LNCaP clone FGC (cell line): ENCODE measurements at regions not wholly inside any gene's neighbourhood (a gene's known extent, or its start where the extent isn't known, plus 50 kb on each side); places are given as distances from the start of the nearest gene placed in this dataset.

Experiments used
- DNase-seq: peaks from one replicate; pipeline ENCODE4 v3.0.0-alpha.2; 2011; ENCODE audit warnings: low read depth
- H3K4me3 ChIP-seq: 2 replicates; pipeline ENCODE4 v1.5.1; 2011; ENCODE audit warnings: mild to moderate bottlenecking, low read depth, low read length, control low read depth
- CTCF ChIP-seq: IDR thresholded peaks from 2 replicates; pipeline ENCODE4 v1.5.1; 2012; ENCODE audit warnings: mild to moderate bottlenecking; ENCODE audit not compliant: control insufficient read depth, insufficient read depth; ENCODE audit errors: extremely low read depth

GRCh38 chr1:87968197-87968955 lies 639.7 kb downstream of the LMO4 start:
- H3K4me3 ChIP-seq = no peak overlapping the region
- TF ChIP-seq CTCF = no peak
- DNase-seq = no peak

DNA sequence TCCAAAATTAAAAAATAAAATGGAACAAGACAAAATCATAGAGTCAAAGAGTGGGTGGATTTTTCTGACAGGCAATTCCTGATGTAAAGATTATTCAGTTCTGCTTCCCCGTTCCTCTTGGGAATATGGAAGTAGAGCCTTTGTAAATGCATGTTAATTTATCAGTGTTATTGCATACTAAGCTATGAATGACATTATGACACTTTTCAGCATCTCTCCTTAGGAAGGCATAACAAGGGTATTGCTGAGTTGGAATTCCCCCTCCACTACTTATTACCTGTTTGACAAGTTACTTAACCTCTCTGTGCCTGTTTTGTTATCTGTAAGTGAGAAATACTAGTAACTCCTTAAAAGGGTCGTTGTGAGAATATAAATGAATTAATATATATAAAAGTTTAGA lies 640.4 kb downstream of the LMO4 start:
- TF ChIP-seq CTCF = no peak
- H3K4me3 ChIP-seq = no peak overlapping the region
- DNase-seq = no peak

GRCh38 chr1:87972811-87973210 lies 644.1 kb downstream of the LMO4 start:
- no peak for DNase-seq
- no peak overlapping the region for H3K4me3 ChIP-seq
- TF ChIP-seq CTCF = no peak

DNA sequence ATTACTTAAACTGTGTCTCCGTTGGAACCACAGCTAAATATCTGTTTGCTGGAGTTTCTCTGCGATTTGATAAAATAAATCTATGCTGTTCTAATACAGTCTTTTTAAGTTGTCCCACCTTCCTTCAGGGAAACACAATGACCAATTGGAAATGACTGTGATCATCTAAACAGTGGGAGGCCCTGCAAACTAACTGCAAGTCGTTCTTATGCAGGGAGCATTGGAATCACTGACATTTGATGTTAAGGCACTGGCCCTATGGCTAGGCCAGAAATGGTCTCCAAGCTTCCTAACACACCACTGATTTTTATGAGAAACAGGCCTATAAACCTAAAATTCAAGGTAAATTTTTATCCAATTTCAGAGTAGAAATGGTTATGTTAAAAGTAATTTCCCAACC lies 645.2 kb downstream of the LMO4 start:
- H3K4me3 ChIP-seq = no peak overlapping the region
- no peak for DNase-seq
- TF ChIP-seq CTCF = no peak

DNA sequence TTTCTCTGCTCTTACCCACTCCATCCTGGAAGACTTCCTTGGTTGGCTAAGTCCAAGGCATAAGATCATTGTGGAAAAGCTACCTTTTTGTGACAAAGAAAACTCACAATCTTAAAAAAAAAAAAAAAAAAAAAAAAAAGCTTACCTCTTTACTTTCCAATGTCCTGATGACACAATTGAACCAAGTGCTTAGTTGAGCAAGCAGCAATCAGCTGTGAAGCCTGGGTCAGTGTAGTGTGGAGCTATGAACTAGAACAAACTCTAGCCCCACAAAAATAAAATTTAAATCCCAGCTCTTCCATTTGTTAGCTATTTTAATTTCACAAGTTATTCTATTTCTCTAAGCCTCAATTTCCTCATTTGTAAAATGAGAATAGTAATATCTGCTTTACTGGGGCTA lies 647.6 kb downstream of the LMO4 start:
- H3K4me3 ChIP-seq = no peak overlapping the region
- TF ChIP-seq CTCF = no peak
- no peak for DNase-seq

DNA sequence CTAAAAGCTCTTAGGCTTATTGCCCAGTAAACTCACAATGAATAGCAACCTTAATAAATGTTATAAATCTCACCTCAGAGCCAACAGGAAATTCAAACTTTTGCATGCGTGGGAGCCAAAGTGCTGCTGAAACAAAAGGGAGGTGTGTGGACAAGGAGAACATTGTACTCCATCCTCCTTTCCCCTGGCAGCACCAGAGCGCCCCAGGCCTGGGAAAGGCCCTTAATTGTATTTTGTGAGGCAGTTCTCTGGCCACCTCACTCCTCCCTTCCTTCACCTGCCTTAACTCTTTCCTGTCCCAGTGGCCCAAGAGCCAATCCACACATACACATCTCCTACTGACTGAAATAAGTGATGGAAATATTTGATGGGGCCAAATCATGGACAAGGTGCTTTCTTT lies 648.5 kb downstream of the LMO4 start:
- H3K4me3 ChIP-seq = no peak overlapping the region
- no peak for DNase-seq
- TF ChIP-seq CTCF = no peak

- DNase-seq = no peak
- TF ChIP-seq CTCF = no peak
Observed at GRCh38 chr1:87979079-87979478, 650.4 kb downstream of the LMO4 start.

More at GRCh38 chr1:87979079-87979478, 650.4 kb downstream of the LMO4 start:
- no peak overlapping the region for H3K4me3 ChIP-seq
